LNCAP (cell line): ENCODE measurements at regions not wholly inside any gene's neighbourhood (a gene's known extent, or its start where the extent isn't known, plus 50 kb on each side); places are given as distances from the start of the nearest gene placed in this dataset.

Experiments
- CTCF ChIP-seq: fragments of 450-650 bp; IDR thresholded peaks from 2 replicates; pipeline ENCODE4 v1.5.1; 2017; ENCODE audit warnings: mild to moderate bottlenecking

- TF ChIP-seq CTCF, result no peak
Measured at GRCh38 chr1:5084676-5085075, 430.3 kb downstream of the AJAP1 start.

- TF ChIP-seq CTCF, result no peak
Measured at GRCh38 chr1:5067246-5067645, 412.8 kb downstream of the AJAP1 start.

DNA sequence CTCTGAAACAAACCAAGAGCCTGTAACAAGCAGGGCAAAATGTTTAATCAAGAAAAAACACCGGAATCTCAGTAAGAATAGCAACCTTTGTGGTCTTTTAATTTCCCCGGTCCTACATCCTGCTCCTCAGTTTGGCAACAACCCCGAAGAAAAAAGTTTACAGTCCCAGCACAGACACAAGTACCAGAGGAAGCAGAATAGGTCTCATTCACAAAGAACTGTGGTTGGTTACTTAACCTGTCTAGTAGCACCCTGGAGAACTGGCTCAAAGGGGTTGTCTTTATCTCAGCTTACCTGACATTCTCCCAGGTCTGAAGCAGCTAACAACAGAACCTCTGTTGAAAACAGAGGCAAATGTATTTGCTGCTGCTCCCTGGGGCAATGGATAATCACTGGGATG is 399.3 kb downstream of the AJAP1 start:
- TF ChIP-seq CTCF, result no peak

GRCh38 chr1:5029136-5029535 is 374.7 kb downstream of the AJAP1 start:
- no peak for TF ChIP-seq CTCF

DNA sequence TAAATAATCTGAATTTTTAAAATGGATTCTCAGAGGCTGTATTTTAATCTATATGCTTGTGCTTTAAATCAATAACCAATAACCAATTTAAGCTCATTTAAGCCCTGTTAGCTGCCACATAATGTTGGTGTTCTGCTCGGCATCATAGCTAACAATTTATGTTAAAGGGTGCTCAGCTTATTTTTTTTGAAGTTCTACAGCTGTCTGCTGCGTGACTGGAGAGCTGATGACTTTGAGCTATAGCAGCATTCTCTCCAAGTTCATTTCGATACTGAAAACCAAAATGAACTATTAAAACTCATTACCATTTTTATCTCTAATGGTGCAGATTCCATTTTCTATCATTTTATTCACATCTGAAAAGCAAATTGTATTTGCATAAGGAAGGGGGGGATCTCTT is 357.8 kb downstream of the AJAP1 start:
- TF ChIP-seq CTCF, result no peak

DNA sequence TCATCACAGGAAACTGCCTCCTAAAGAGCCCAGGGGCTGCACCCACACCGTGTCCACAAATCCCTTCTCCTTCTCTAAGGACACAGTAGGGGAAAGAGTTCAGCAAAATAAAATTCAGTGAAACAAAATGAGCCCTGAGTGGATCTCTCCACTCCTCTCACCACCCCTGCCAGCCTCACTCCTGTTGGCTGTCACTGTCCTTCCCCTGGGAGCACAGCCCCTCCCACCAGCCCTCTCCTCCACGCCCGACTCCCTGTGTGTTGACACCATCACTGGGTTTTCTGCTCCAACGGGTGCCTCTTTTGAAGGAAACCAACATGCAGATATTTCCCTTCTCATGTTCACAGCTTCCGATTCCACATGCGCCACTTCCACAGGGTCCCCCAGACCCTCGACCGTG is 356.2 kb downstream of the AJAP1 start:
- no peak for TF ChIP-seq CTCF

DNA sequence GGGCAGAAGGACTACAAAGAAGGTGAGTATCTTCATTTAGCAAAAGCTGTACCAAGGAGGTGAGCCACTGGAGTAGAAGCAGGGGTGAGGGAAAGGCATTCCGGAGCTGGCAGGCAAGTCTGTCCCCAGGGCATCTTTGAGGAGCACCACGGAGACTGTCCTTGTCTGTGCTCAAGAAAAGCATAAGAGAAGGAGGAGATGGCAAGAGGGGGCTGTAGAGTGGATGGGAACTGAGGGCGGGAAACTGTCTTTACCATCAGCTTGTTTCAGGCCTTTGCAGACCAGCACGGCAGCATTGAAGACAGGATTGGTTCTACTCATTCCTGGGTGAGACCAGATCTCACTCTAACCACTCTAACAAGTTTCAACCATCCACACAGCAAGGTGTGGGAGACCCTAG is 355.8 kb downstream of the AJAP1 start:
- no peak for TF ChIP-seq CTCF

- TF ChIP-seq CTCF, result no peak
Measured at GRCh38 chr1:5009376-5010065, 355.1 kb downstream of the AJAP1 start.
